Endothelial cell (in vitro differentiated cells): ENCODE measurements at regions not wholly inside any gene's neighbourhood (a gene's known extent, or its start where the extent isn't known, plus 50 kb on each side); places are given as distances from the start of the nearest gene placed in this dataset.

ENCODE experiments used
- DNase-seq: peaks from one replicate; pipeline ENCODE4 v3.0.0; 2021; ENCODE audit warnings: low spot score
- H3K27ac Mint-ChIP-seq: one replicate; pipeline ENCODE4 v1.8.0; 2021; ENCODE audit warnings: mixed read lengths, inconsistent platforms; ENCODE audit not compliant: unreplicated experiment
- H3K27me3 Mint-ChIP-seq: one replicate; pipeline ENCODE4 v1.8.0; 2021; ENCODE audit warnings: mild to moderate bottlenecking, moderate library complexity, mixed read lengths, inconsistent platforms; ENCODE audit not compliant: unreplicated experiment
- H3K36me3 Mint-ChIP-seq: one replicate; pipeline ENCODE4 v1.8.0; 2021; ENCODE audit warnings: mild to moderate bottlenecking, low read depth, mixed read lengths, inconsistent platforms; ENCODE audit not compliant: unreplicated experiment
- H3K4me1 Mint-ChIP-seq: one replicate; pipeline ENCODE4 v1.8.0; 2021; ENCODE audit warnings: mild to moderate bottlenecking, mixed read lengths, inconsistent platforms; ENCODE audit not compliant: unreplicated experiment
- H3K4me3 Mint-ChIP-seq: one replicate; pipeline ENCODE4 v1.8.0; 2021; ENCODE audit warnings: mild to moderate bottlenecking, mixed read lengths, inconsistent platforms; ENCODE audit not compliant: unreplicated experiment
- H3K9me3 Mint-ChIP-seq: one replicate; pipeline ENCODE4 v1.8.0; 2021; ENCODE audit warnings: mixed read lengths, inconsistent platforms; ENCODE audit not compliant: unreplicated experiment
- CTCF ChIP-seq: fragments of 200-600 bp; sonication (generic); IDR thresholded peaks from one replicate; pipeline ENCODE4 v1.5.0; 2021; ENCODE audit warnings: antibody characterized with exemption; ENCODE audit not compliant: unreplicated experiment

GRCh38 chr10:62707810-62708209 lies 96.7 kb upstream of the ADO start:
- H3K27ac Mint-ChIP-seq = no peak overlapping the region
- no peak for TF ChIP-seq CTCF
- no peaks in the 10 kb centered on the region for H3K27me3 Mint-ChIP-seq
- no peak overlapping the region for H3K4me3 Mint-ChIP-seq
- H3K36me3 Mint-ChIP-seq = no peaks in the 10 kb centered on the region
- DNase-seq = no peak
- no peaks in the 10 kb centered on the region for H3K4me1 Mint-ChIP-seq
- H3K9me3 Mint-ChIP-seq = no peaks in the 10 kb centered on the region

DNA sequence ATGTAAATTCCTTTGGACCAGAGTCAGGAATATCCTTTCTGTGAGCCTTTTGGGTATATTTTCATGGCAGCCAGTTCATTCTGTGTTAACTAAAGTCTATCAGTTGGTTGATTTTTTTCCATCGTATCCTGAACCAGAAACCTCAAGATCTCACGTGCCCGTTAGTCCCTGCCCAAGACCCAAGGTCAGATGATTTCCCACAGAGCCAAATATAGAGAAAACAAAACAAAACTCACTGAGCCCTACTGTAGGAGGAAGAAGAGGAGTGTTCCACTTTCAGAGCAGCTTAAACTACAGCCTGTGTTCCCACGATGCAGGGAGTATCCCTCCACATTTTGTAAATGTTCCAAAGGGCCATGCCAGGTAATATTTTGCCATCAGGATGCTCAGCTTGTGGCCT lies 96.0 kb upstream of the ADO start:
- H3K27me3 Mint-ChIP-seq = no peaks in the 10 kb centered on the region
- no peaks in the 10 kb centered on the region for H3K36me3 Mint-ChIP-seq

GRCh38 chr10:62709200-62709599 lies 95.3 kb upstream of the ADO start:
- no peaks in the 10 kb centered on the region for H3K4me1 Mint-ChIP-seq
- no peak for TF ChIP-seq CTCF

More for the DNA sequence above, 96.0 kb upstream of the ADO start:
- no peaks in the 10 kb centered on the region for H3K4me1 Mint-ChIP-seq
- TF ChIP-seq CTCF = no peak
- H3K9me3 Mint-ChIP-seq = no peaks in the 10 kb centered on the region
- H3K27ac Mint-ChIP-seq = no peak overlapping the region
- H3K4me3 Mint-ChIP-seq = no peak overlapping the region
- no peak for DNase-seq

GRCh38 chr10:62710182-62710581 lies 94.3 kb upstream of the ADO start:
- H3K27ac Mint-ChIP-seq = no peak overlapping the region
- H3K36me3 Mint-ChIP-seq = no peaks in the 10 kb centered on the region
- no peak for TF ChIP-seq CTCF
- H3K4me1 Mint-ChIP-seq = no peaks in the 10 kb centered on the region
- H3K9me3 Mint-ChIP-seq = no peaks in the 10 kb centered on the region
- DNase-seq = no peak
- H3K27me3 Mint-ChIP-seq = no peaks in the 10 kb centered on the region
- no peak overlapping the region for H3K4me3 Mint-ChIP-seq

More at GRCh38 chr10:62709200-62709599, 95.3 kb upstream of the ADO start:
- Mint-ChIP-seq H3K27ac (no peak overlapping the region), H3K27me3 (no peaks in the 10 kb centered on the region), H3K36me3 (no peaks in the 10 kb centered on the region), H3K9me3 (no peaks in the 10 kb centered on the region), H3K4me3 (no peak overlapping the region)
- no peak for DNase-seq

- no peak for DNase-seq
- no peak overlapping the region for H3K27ac Mint-ChIP-seq
- H3K9me3 Mint-ChIP-seq = no peaks in the 10 kb centered on the region
- no peak for TF ChIP-seq CTCF
- H3K27me3 Mint-ChIP-seq = no peaks in the 10 kb centered on the region
- no peak overlapping the region for H3K4me3 Mint-ChIP-seq
- H3K36me3 Mint-ChIP-seq = no peaks in the 10 kb centered on the region
- no peaks in the 10 kb centered on the region for H3K4me1 Mint-ChIP-seq
Observed at GRCh38 chr10:62715383-62715782, 89.1 kb upstream of the ADO start.
